Keratinocyte (primary cell): ENCODE measurements at regions not wholly inside any gene's neighbourhood (a gene's known extent, or its start where the extent isn't known, plus 50 kb on each side); places are given as distances from the start of the nearest gene placed in this dataset.
"Not testable (repeated sequence)": the region's sequence is repeated elsewhere in the genome, so short reads cannot be mapped to it uniquely, and the experiment has no call there.

Experiments used
- DNase-seq: peaks from one replicate; pipeline ENCODE4 v3.0.0-alpha.2; 2011; ENCODE audit warnings: low read depth, missing footprints, low spot score
- FAIRE-seq: peaks from 2 replicates; lab custom pipeline; 2011; peaks lifted over from hg19 to GRCh38; lab: Jason Lieb, UNC
- H2AFZ ChIP-seq: 2 replicates; pipeline ENCODE4 v1.6.0; 2012; ENCODE audit warnings: low read length, control low read depth, inconsistent platforms; ENCODE audit not compliant: control insufficient read depth
- H3K27ac ChIP-seq: 2 replicates; pipeline ENCODE4 v1.5.1; 2011; ENCODE audit warnings: low read length; ENCODE audit not compliant: control insufficient read depth, insufficient read depth
- H3K27me3 ChIP-seq: 3 replicates; pipeline ENCODE4 v1.6.0; 2011; ENCODE audit warnings: low read length; ENCODE audit not compliant: control insufficient read depth, insufficient read depth; ENCODE audit errors: extremely low read depth
- H3K36me3 ChIP-seq, 2 experiments: 2 replicates in 1 of 2; 3 replicates in 1 of 2; pipeline ENCODE4 v1.5.1; 2011; ENCODE audit warnings: low read length in 2 of 2, mild to moderate bottlenecking in 1 of 2; ENCODE audit not compliant: control insufficient read depth in 2 of 2, insufficient read depth in 2 of 2; ENCODE audit errors: extremely low read depth in 1 of 2
- H3K4me1 ChIP-seq: 3 replicates; pipeline ENCODE4 v1.5.1; 2011; ENCODE audit warnings: low read length; ENCODE audit not compliant: control insufficient read depth, insufficient read depth; ENCODE audit errors: extremely low read depth
- H3K4me2 ChIP-seq: 3 replicates; pipeline ENCODE4 v1.6.0; 2011; ENCODE audit warnings: low read depth, low read length; ENCODE audit not compliant: control insufficient read depth, insufficient read depth; ENCODE audit errors: extremely low read depth
- H3K4me3 ChIP-seq, 3 experiments: fragments of 200-600 bp in 1 of 3; sonication (generic) in 1 of 3; 2 replicates in 2 of 3; 3 replicates in 1 of 3; pipeline ENCODE4 v1.5.1; 2011 to 2016; ENCODE audit warnings: low read length in 3 of 3, mild to moderate bottlenecking in 3 of 3, control low read depth in 2 of 3, inconsistent platforms in 1 of 3, low read depth in 1 of 3, mixed read lengths in 1 of 3, mixed run types in 1 of 3, moderate library complexity in 1 of 3; ENCODE audit not compliant: control insufficient read depth in 2 of 3, insufficient read depth in 2 of 3; ENCODE audit errors: extremely low read depth in 1 of 3
- H3K79me2 ChIP-seq: 2 replicates; pipeline ENCODE4 v1.6.0; 2012; ENCODE audit warnings: low read length; ENCODE audit not compliant: control insufficient read depth, insufficient read depth
- H3K9ac ChIP-seq: 3 replicates; pipeline ENCODE4 v1.6.0; 2011; ENCODE audit warnings: low read length; ENCODE audit not compliant: control insufficient read depth, insufficient read depth; ENCODE audit errors: extremely low read depth
- H3K9me1 ChIP-seq: 3 replicates; pipeline ENCODE4 v1.6.0; 2011; ENCODE audit warnings: low read length; ENCODE audit not compliant: control insufficient read depth, insufficient read depth; ENCODE audit errors: extremely low read depth
- H3K9me3 ChIP-seq: 2 replicates; pipeline ENCODE4 v1.5.1; 2012; ENCODE audit warnings: low read depth, low read length; ENCODE audit not compliant: control insufficient read depth
- H4K20me1 ChIP-seq: 3 replicates; pipeline ENCODE4 v1.6.0; 2011; ENCODE audit warnings: low read length; ENCODE audit not compliant: control insufficient read depth, insufficient read depth; ENCODE audit errors: extremely low read depth
- EZH2 ChIP-seq: IDR thresholded peaks from one replicate; pipeline ENCODE4 v1.6.1; 2012; ENCODE audit warnings: inconsistent platforms, mild to moderate bottlenecking, low read length, moderate library complexity
- dilution Hi-C: fragments of 300-500 bp; cut with MboI; formaldehyde crosslinking; loops from one replicate; pipeline ENCODE4 v1.7.0; 2020; ENCODE audit warnings: low sequenced_read_pairs; ENCODE audit not compliant: extremely low pct_ligation_motif_present
- TF ChIP-seq, protein P1 (sequence below), 3 experiments: IDR thresholded peaks in 1 of 3; conservative IDR thresholded peaks in 1 of 3; optimal IDR thresholded peaks in 1 of 3; 2 replicates in 2 of 3; 3 replicates in 1 of 3; pipeline versions ENCODE3 to v1.5.1; 2011; ENCODE audit warnings: low read length in 3 of 3, mild to moderate bottlenecking in 3 of 3, moderate library complexity in 2 of 3, control low read depth in 1 of 3, inconsistent platforms in 1 of 3; ENCODE audit not compliant: insufficient read depth in 2 of 3; ENCODE audit errors: extremely low read depth in 1 of 3

DNA sequence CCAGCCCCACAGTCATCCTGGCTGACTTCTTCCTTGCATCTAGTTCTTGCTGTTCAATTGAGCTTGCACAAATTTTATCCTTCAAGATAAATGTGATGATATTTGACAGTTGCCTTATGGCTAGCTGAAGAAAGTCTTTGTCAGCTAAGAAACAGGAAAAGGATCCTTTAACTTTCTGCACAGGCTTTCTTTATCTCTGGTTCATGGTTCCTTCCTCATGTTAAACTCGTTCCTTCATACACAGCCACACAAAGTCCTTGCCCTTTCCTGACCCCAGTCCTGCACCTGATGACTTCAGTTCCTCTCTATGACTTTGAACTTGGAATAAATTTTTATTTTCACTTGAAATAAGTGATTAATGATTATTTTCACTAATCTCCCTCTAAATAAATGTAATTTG is 132.5 kb upstream of the PRSS3 start:
- dilution Hi-C loops, result no loop called here
- Histone ChIP-seq H3K27me3 (no peaks in the 10 kb centered on the region), H3K27ac (no peak overlapping the region), H3K79me2 (no peaks in the 10 kb centered on the region), H2AFZ (no peak overlapping the region), H4K20me1 (no peaks in the 10 kb centered on the region), H3K36me3 (no peaks in the 10 kb centered on the region), H3K9me1 (no peaks in the 10 kb centered on the region), H3K9ac (no peak overlapping the region), H3K4me2 (no peak overlapping the region), H3K9me3 (no peaks in the 10 kb centered on the region), H3K4me1 (no peaks in the 10 kb centered on the region), H3K4me3 (no peak overlapping the region)
- TF ChIP-seq EZH2, result no peak
- TF ChIP-seq, protein P1, sequence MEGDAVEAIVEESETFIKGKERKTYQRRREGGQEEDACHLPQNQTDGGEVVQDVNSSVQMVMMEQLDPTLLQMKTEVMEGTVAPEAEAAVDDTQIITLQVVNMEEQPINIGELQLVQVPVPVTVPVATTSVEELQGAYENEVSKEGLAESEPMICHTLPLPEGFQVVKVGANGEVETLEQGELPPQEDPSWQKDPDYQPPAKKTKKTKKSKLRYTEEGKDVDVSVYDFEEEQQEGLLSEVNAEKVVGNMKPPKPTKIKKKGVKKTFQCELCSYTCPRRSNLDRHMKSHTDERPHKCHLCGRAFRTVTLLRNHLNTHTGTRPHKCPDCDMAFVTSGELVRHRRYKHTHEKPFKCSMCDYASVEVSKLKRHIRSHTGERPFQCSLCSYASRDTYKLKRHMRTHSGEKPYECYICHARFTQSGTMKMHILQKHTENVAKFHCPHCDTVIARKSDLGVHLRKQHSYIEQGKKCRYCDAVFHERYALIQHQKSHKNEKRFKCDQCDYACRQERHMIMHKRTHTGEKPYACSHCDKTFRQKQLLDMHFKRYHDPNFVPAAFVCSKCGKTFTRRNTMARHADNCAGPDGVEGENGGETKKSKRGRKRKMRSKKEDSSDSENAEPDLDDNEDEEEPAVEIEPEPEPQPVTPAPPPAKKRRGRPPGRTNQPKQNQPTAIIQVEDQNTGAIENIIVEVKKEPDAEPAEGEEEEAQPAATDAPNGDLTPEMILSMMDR (optimal IDR thresholded peaks at IDR 0.05 in 1 of 3, IDR thresholded peaks at IDR 0.05 in 1 of 3, conservative IDR thresholded peaks at IDR 0.05 in 1 of 3; ENCODE audit: extremely low read depth in 1 of 3, insufficient read depth in 2 of 3, low read length in 3 of 3), result no peak
- no peak for DNase-seq
- no peak for FAIRE-seq

DNA sequence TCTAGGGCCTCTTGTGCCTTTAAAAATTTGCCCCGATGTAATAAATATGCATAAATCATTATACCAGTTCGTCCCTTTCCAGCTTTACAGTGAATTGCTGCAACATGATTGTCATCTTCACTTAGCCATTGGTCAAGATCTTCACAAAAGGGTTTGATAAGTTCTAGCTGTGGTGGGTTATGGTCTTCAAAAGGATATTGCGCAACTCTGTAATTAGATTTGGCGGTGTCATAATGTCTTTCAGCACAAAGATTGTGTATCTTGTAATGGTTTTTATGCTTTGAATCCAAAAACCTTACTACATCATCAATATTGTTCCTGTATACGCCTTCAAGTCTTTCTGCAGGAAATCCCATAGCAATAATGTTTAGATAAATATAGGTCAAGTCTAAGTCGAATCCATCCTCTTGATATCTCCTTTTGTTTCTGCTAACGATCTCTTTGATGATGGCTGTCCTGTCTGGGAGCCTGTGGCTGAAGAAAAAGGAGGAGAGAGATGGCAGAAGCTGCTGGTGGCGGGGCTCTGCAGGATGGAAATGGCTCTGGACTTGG is 119.1 kb upstream of the PRSS3 start:
- H3K27ac ChIP-seq, DNase-seq, H3K9ac ChIP-seq, H3K9me1 ChIP-seq, H3K4me1 ChIP-seq, H3K27me3 ChIP-seq, H4K20me1 ChIP-seq, dilution Hi-C loops, H3K9me3 ChIP-seq, H3K79me2 ChIP-seq, H3K36me3 ChIP-seq: not testable (repeated sequence)
- peak overlapping the region; percentile 70 for H3K4me2 ChIP-seq
- H2AFZ ChIP-seq, result peak overlapping the region; percentile 58
- peak overlapping the region; percentile 38 to 67 (median 40) for H3K4me3 ChIP-seq
- FAIRE-seq, result peak; percentile 34
